ENCODE measurements at regions not wholly inside any gene's neighbourhood (a gene's known extent, or its start where the extent isn't known, plus 50 kb on each side); places are given as distances from the start of the nearest gene placed in this dataset.

GRCh38 chr13:74620711-74621110 is 486.5 kb upstream of the KLF12 start:
- ChIA-PET CTCF (no interaction called here), POLR2A (no interaction called here)
- Mint-ChIP-seq H3K4me1 (no peaks in the 10 kb centered on the region), H3K27me3 (no peaks in the 10 kb centered on the region), H3K4me3 (no peak overlapping the region), H3K27ac (no peak overlapping the region), H3K9me3 (ENCODE audit: low read depth) (no peaks in the 10 kb centered on the region), H3K36me3 (ENCODE audit: low read depth) (no peaks in the 10 kb centered on the region)
- intact Hi-C loops (cut with DNase I, micrococcal nuclease), result no loop called here
- DNase-seq, result no peak
- ATAC-seq, result no peak

DNA sequence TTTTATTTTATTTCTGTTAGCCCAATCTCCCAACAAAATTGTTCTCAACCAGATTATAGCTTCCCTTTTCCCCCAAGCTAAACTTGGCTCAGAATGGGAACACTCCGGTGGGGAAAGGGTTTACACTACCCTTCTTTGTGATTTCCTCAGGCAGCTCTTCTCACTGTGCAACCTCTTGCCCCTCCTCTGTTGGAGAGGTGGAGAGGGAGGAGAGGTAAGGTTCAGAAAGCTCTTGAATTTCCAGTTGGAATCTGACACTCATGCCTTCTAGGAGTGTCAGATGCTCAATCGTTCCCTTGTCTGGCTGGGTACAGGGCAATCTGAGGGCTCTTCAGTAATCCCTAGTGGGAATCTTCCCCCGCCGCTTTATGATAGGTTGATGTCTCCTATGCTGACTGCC is 486.1 kb upstream of the KLF12 start:
- intact Hi-C loops (cut with DNase I, micrococcal nuclease), result no loop called here
- DNase-seq (no peak), ATAC-seq (no peak)
- H3K27me3 Mint-ChIP-seq, result no peaks in the 10 kb centered on the region
- H3K4me1 Mint-ChIP-seq, result no peaks in the 10 kb centered on the region
- ChIA-PET POLR2A (no interaction called here), CTCF (no interaction called here)
- no peak overlapping the region for H3K4me3 Mint-ChIP-seq
- no peak overlapping the region for H3K27ac Mint-ChIP-seq
- H3K36me3 Mint-ChIP-seq (ENCODE audit: low read depth), result no peaks in the 10 kb centered on the region
- no peaks in the 10 kb centered on the region for H3K9me3 Mint-ChIP-seq (ENCODE audit: low read depth)

GRCh38 chr13:74597526-74597925 is 463.3 kb upstream of the KLF12 start:
- Mint-ChIP-seq H3K9me3 (ENCODE audit: low read depth) (peaks cover 13% of the 10 kb centered on the region), H3K4me1 (no peaks in the 10 kb centered on the region), H3K27me3 (peaks cover 4% of the 10 kb centered on the region), H3K36me3 (ENCODE audit: low read depth) (no peaks in the 10 kb centered on the region), H3K4me3 (no peak overlapping the region), H3K27ac (no peak overlapping the region)
- ChIA-PET POLR2A (no interaction called here), CTCF (no interaction called here)
- ATAC-seq (no peak), DNase-seq (no peak)
- intact Hi-C loops (cut with DNase I, micrococcal nuclease), result no loop called here

- ChIA-PET CTCF (no interaction called here), POLR2A (no interaction called here)
- peaks cover 13% of the 10 kb centered on the region for H3K9me3 Mint-ChIP-seq (ENCODE audit: low read depth)
- H3K36me3 Mint-ChIP-seq (ENCODE audit: low read depth), result no peaks in the 10 kb centered on the region
- peaks cover 4% of the 10 kb centered on the region for H3K27me3 Mint-ChIP-seq
- no peak overlapping the region for H3K27ac Mint-ChIP-seq
- ATAC-seq (no peak), DNase-seq (no peak)
- H3K4me1 Mint-ChIP-seq, result no peaks in the 10 kb centered on the region
- intact Hi-C loops (cut with DNase I, micrococcal nuclease), result no loop called here
- H3K4me3 Mint-ChIP-seq, result no peak overlapping the region
Measured at GRCh38 chr13:74596691-74597090, 462.5 kb upstream of the KLF12 start.

DNA sequence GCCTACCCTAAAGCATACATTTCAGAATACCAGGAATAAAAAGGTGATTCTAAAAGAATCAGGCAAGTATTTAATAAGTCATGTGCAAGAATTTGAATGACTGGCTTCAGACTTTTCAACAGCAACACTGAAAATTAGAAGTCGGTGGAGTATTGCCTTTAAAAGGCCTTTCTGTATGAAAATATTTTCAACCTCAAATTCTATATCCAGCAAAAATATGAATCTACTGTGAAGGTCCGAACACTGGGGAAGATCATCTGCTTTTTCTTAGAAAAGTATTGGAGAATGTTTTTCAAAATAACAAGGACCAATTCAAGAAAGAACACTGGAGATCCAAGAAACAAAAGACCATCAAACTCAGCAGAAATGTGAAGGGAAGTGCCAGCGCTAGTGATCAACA is 459.5 kb upstream of the KLF12 start:
- ChIA-PET CTCF (no interaction called here), POLR2A (no interaction called here)
- intact Hi-C loops (cut with DNase I, micrococcal nuclease), result no loop called here
- DNase-seq (no peak), ATAC-seq (no peak)
- peaks cover 13% of the 10 kb centered on the region for H3K9me3 Mint-ChIP-seq (ENCODE audit: low read depth)
- no peaks in the 10 kb centered on the region for H3K4me1 Mint-ChIP-seq
- H3K27me3 Mint-ChIP-seq, result peaks cover 3% of the 10 kb centered on the region
- no peaks in the 10 kb centered on the region for H3K36me3 Mint-ChIP-seq (ENCODE audit: low read depth)
- no peak overlapping the region for H3K4me3 Mint-ChIP-seq
- no peak overlapping the region for H3K27ac Mint-ChIP-seq

DNA sequence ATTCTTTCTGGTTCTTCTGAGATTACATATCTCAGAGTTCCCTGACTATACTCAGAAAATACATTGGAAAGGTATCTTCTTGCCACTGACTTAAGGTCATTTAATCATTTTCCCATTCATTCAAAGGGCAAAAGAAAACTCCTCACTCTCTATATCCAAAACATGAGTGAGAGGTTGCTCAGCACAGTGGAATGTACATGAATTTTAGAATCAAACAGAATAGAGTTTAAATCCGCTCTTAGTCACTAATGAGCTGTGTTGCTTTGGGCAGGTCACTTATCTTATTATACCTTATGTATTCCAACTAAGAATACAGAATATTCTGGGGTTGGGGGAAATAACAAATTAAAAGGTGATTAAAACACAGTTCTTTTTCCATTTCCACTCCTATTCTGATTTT is 452.6 kb upstream of the KLF12 start:
- peaks cover 8% of the 10 kb centered on the region for H3K27me3 Mint-ChIP-seq
- intact Hi-C loops (cut with DNase I, micrococcal nuclease), result no loop called here
- no peak for DNase-seq
- no peaks in the 10 kb centered on the region for H3K9me3 Mint-ChIP-seq (ENCODE audit: low read depth)
- ChIA-PET POLR2A (no interaction called here), CTCF (interaction anchor here (0.7 kb wide), 1 partner anchor 24 kb away, joined by 3 read pairs; no protein-coding TSS in a partner anchor)
- H3K4me1 Mint-ChIP-seq, result no peaks in the 10 kb centered on the region
- H3K36me3 Mint-ChIP-seq (ENCODE audit: low read depth), result no peaks in the 10 kb centered on the region
- no peak overlapping the region for H3K4me3 Mint-ChIP-seq
- no peak overlapping the region for H3K27ac Mint-ChIP-seq
- ATAC-seq, result no peak

DNA sequence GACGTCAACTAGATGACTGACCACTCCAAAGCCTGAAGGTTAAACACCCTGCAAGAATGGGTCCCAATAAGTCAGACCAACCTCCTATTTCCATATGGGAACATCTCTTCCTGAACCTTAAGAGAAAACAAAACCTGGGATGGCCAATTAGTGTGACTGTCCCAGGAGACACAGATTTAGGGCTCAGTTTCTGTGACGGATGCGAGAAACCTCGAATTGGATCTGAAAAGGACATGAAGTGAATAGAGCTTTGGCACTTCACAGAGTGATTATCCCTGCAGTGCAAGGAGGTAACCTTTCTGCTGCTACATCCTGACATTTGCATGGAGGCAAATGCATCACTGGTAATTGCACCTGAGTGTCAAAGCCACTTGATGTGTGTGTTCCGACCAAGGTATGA is 442.2 kb upstream of the KLF12 start:
- POLR2A ChIA-PET, result no interaction called here
- no peaks in the 10 kb centered on the region for H3K9me3 Mint-ChIP-seq (ENCODE audit: low read depth)

DNA sequence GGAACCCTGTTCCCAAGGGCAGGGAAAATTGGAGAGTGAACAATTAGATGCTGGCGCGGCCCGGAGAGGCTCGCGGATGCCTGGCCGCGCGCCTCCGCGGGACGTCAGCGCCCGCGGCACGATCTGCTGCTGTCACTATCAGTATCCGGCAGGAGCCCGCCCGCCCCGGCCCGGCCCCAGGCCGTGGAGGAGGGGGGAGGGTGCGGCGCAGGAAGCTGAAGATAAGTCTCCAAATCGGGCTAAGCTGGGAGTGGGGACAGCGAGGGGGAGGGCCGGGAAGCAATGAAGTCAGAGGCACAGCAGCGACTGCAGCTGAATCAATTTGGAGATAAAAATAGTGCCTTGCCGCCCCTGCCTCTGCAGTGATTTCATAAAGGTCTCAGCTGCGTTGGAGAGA is 441.5 kb upstream of the KLF12 start:
- no peaks in the 10 kb centered on the region for H3K36me3 Mint-ChIP-seq (ENCODE audit: low read depth)
- DNase-seq, result peak; percentile 72
- H3K27ac Mint-ChIP-seq, result no peak overlapping the region
- intact Hi-C loops (cut with DNase I, micrococcal nuclease), result no loop called here
- no peaks in the 10 kb centered on the region for H3K9me3 Mint-ChIP-seq (ENCODE audit: low read depth)
- CTCF ChIA-PET, result interaction anchor here (1.0 kb wide), 1 partner anchor 70 kb away, joined by 3 read pairs; no protein-coding TSS in a partner anchor
- peak overlapping the region; percentile 62 for H3K4me3 Mint-ChIP-seq
- peaks cover 30% of the 10 kb centered on the region for H3K27me3 Mint-ChIP-seq
- POLR2A ChIA-PET, result no interaction called here
- H3K4me1 Mint-ChIP-seq, result peaks cover 13% of the 10 kb centered on the region
- peak; percentile 89 for ATAC-seq

More for the DNA sequence above, 442.2 kb upstream of the KLF12 start:
- Mint-ChIP-seq H3K4me3 (peak overlapping the region; percentile 62), H3K27ac (no peak overlapping the region), H3K4me1 (peaks cover 13% of the 10 kb centered on the region), H3K27me3 (peaks cover 29% of the 10 kb centered on the region), H3K36me3 (ENCODE audit: low read depth) (no peaks in the 10 kb centered on the region)
- intact Hi-C loops (cut with DNase I, micrococcal nuclease), result no loop called here
- CTCF ChIA-PET, result no interaction called here
- ATAC-seq (no peak), DNase-seq (no peak)

- Mint-ChIP-seq H3K4me1 (peaks cover 13% of the 10 kb centered on the region), H3K4me3 (peak overlapping the region; percentile 62), H3K36me3 (ENCODE audit: low read depth) (no peaks in the 10 kb centered on the region), H3K27ac (no peak overlapping the region), H3K27me3 (peaks cover 31% of the 10 kb centered on the region), H3K9me3 (ENCODE audit: low read depth) (no peaks in the 10 kb centered on the region)
- ChIA-PET POLR2A (no interaction called here), CTCF (interaction anchor here (1.0 kb wide), 1 partner anchor 69 kb away, joined by 3 read pairs; no protein-coding TSS in a partner anchor)
- DNase-seq (no peak), ATAC-seq (peak; percentile 24)
- intact Hi-C loops (cut with DNase I, micrococcal nuclease), result loop anchor here in 1 of 2 experiments (5.0 kb wide), 1 partner anchor 642 kb away; no protein-coding TSS in a partner anchor
Measured at GRCh38 chr13:74574964-74575728, 440.9 kb upstream of the KLF12 start.

- H3K27me3 Mint-ChIP-seq, result peaks cover 29% of the 10 kb centered on the region
- ChIA-PET POLR2A (interaction anchor here (0.6 kb wide), 1 partner anchor 658 kb away, joined by 5 read pairs; no protein-coding TSS in a partner anchor), CTCF (interaction anchor here (0.6 to 1.1 kb wide), 4 partner anchors 23 to 646 kb away, joined by 3 read pairs; no protein-coding TSS in a partner anchor)
- peak; percentile 59 for DNase-seq
- H3K4me1 Mint-ChIP-seq, result peaks cover 13% of the 10 kb centered on the region
- no peaks in the 10 kb centered on the region for H3K36me3 Mint-ChIP-seq (ENCODE audit: low read depth)
- no peak overlapping the region for H3K4me3 Mint-ChIP-seq
- H3K27ac Mint-ChIP-seq, result no peak overlapping the region
- H3K9me3 Mint-ChIP-seq (ENCODE audit: low read depth), result no peaks in the 10 kb centered on the region
- intact Hi-C loops (cut with DNase I, micrococcal nuclease), result loop anchor here in 1 of 2 experiments (5.0 kb wide), 1 partner anchor 644 kb away; no protein-coding TSS in a partner anchor
- no peak for ATAC-seq
Measured at GRCh38 chr13:74573654-74574053, 439.4 kb upstream of the KLF12 start.

DNA sequence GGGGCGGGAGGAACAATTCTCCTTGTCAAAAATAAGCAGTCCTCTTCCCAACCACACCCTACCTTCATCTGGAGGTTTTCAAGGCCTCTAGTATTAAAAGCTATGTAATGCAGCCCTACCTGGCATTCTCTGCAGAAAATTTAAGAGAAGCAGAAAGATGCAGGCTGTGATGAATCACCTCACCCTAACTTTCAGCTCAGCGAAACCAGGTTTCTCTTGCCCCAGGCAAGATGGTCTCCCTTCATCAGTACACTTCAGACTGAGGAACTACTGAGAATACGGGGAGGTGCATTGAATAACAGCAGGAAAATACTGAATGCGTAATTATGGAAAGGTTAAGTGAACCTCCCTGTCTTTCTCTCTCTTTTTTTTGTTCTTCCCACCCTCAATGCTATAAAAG is 437.6 kb upstream of the KLF12 start:
- intact Hi-C loops (cut with DNase I, micrococcal nuclease), result loop anchor here in 1 of 2 experiments (5.0 kb wide), 1 partner anchor 645 kb away; no protein-coding TSS in a partner anchor
- ATAC-seq (no peak), DNase-seq (no peak)
- H3K4me3 Mint-ChIP-seq, result no peak overlapping the region
- no peaks in the 10 kb centered on the region for H3K36me3 Mint-ChIP-seq (ENCODE audit: low read depth)
- ChIA-PET CTCF (no interaction called here), POLR2A (no interaction called here)
- H3K9me3 Mint-ChIP-seq (ENCODE audit: low read depth), result no peaks in the 10 kb centered on the region
- no peak overlapping the region for H3K27ac Mint-ChIP-seq
- peaks cover 13% of the 10 kb centered on the region for H3K4me1 Mint-ChIP-seq
- H3K27me3 Mint-ChIP-seq, result peaks cover 27% of the 10 kb centered on the region

- Mint-ChIP-seq H3K4me1 (peaks cover 9% of the 10 kb centered on the region), H3K4me3 (no peak overlapping the region), H3K27ac (no peak overlapping the region), H3K27me3 (peaks cover 17% of the 10 kb centered on the region), H3K36me3 (ENCODE audit: low read depth) (no peaks in the 10 kb centered on the region), H3K9me3 (ENCODE audit: low read depth) (no peaks in the 10 kb centered on the region)
- ChIA-PET POLR2A (no interaction called here), CTCF (no interaction called here)
- intact Hi-C loops (cut with DNase I, micrococcal nuclease), result loop anchor here in 1 of 2 experiments (5.0 kb wide), 1 partner anchor 646 kb away; no protein-coding TSS in a partner anchor
- ATAC-seq, result no peak
- no peak for DNase-seq
Measured at GRCh38 chr13:74570834-74571233, 436.6 kb upstream of the KLF12 start.

Data from activated CD4-positive, alpha-beta T cell treated with anti-CD3 and anti-CD28 coated beads for 36 hours (primary cell).